ENCODE measurements at regions not wholly inside any gene's neighbourhood (a gene's known extent, or its start where the extent isn't known, plus 50 kb on each side); places are given as distances from the start of the nearest gene placed in this dataset.
"Not testable (repeated sequence)": the region's sequence is repeated elsewhere in the genome, so short reads cannot be mapped to it uniquely, and the experiment has no call there.

GRCh38 chr4:20003836-20004558 lies 247.7 kb upstream of the SLIT2 start:
- not testable (repeated sequence) for TF ChIP-seq POLR2AphosphoS5 (IDR thresholded peaks at IDR 0.05; ENCODE audit: insufficient read depth, low read depth, low read length); CTCF (IDR thresholded peaks at IDR 0.05; ENCODE audit: extremely low read depth in 1 of 2, insufficient read depth in 1 of 2, low read depth in 1 of 2, low read length in 2 of 2); MAX (IDR thresholded peaks at IDR 0.05; ENCODE audit: insufficient read depth, insufficient read length); POLR2A (IDR thresholded peaks at IDR 0.05; ENCODE audit: low read depth, low read length)

Data from endothelial cell of umbilical vein (primary cell).